SK-N-SH treated with all-trans-retinoic acid at 6 μM for 48 hours (cell line): ENCODE measurements at regions not wholly inside any gene's neighbourhood (a gene's known extent, or its start where the extent isn't known, plus 50 kb on each side); places are given as distances from the start of the nearest gene placed in this dataset.

Experiments
- ATAC-seq: fragments of 200-7000 bp; cut with Tn5 transposase; 3 replicates; pipeline ENCODE4 v1.9.1; 2020; ENCODE audit warnings: mild to moderate bottlenecking, moderate library complexity
- ARNTL ChIP-seq: fragments of 450-650 bp; formaldehyde crosslinking; IDR thresholded peaks from 2 replicates; pipeline ENCODE4 v1.5.0; 2020; ENCODE audit warnings: low read depth, mild to moderate bottlenecking, moderate library complexity, borderline replicate concordance
- BACH2 ChIP-seq: fragments of 250-450 bp; sonication (Bioruptor Pico); IDR thresholded peaks from 2 replicates; pipeline ENCODE4 v1.9.0; 2021; ENCODE audit warnings: mild to moderate bottlenecking, borderline replicate concordance
- CSDC2 ChIP-seq: fragments of 250-450 bp; sonication (Bioruptor Pico); IDR thresholded peaks from 2 replicates; pipeline ENCODE4 v1.5.0; 2020; ENCODE audit warnings: mild to moderate bottlenecking, moderate library complexity
- ESRRG ChIP-seq: fragments of 250-450 bp; sonication (Bioruptor Pico); IDR thresholded peaks from 2 replicates; pipeline ENCODE4 v1.6.1; 2021; ENCODE audit warnings: mild to moderate bottlenecking
- GLIS3 ChIP-seq: fragments of 250-450 bp; sonication (Bioruptor Pico); IDR thresholded peaks from 2 replicates; pipeline ENCODE4 v1.5.0; 2020; ENCODE audit warnings: mild to moderate bottlenecking, moderate library complexity
- ISL1 ChIP-seq: fragments of 250-450 bp; sonication (Bioruptor Pico); IDR thresholded peaks from 2 replicates; pipeline ENCODE4 v2.1.2; 2022; ENCODE audit warnings: mild to moderate bottlenecking, moderate library complexity
- OSR1 ChIP-seq: fragments of 250-450 bp; sonication (Bioruptor Pico); IDR thresholded peaks from 2 replicates; pipeline ENCODE4 v1.8.0; 2022; ENCODE audit warnings: moderate library complexity, mild to moderate bottlenecking, inconsistent platforms
- PPARA ChIP-seq: fragments of 250-450 bp; sonication (Bioruptor Pico); IDR thresholded peaks from 2 replicates; pipeline ENCODE4 v1.5.0; 2020; ENCODE audit warnings: mild to moderate bottlenecking, borderline replicate concordance
- RARB ChIP-seq: fragments of 250-450 bp; sonication (Bioruptor Pico); IDR thresholded peaks from 2 replicates; pipeline ENCODE4 v1.8.0; 2021; ENCODE audit warnings: mild to moderate bottlenecking, moderate library complexity
- SNAI2 ChIP-seq: fragments of 250-450 bp; sonication (Bioruptor Pico); IDR thresholded peaks from 2 replicates; pipeline ENCODE4 v1.5.0; 2020; ENCODE audit warnings: mild to moderate bottlenecking, moderate library complexity
- TCF4 ChIP-seq: fragments of 250-450 bp; sonication (Bioruptor Pico); IDR thresholded peaks from 2 replicates; pipeline ENCODE4 v1.8.0; 2021; ENCODE audit warnings: mild to moderate bottlenecking, moderate library complexity, borderline replicate concordance
- TOX ChIP-seq: fragments of 250-450 bp; sonication (Bioruptor Pico); IDR thresholded peaks from 2 replicates; pipeline ENCODE4 v1.8.0; 2021; ENCODE audit warnings: mild to moderate bottlenecking, moderate library complexity, borderline replicate concordance
- ZC3H10 ChIP-seq: fragments of 250-450 bp; sonication (Bioruptor Pico); IDR thresholded peaks from 2 replicates; pipeline ENCODE4 v1.5.1; 2021; ENCODE audit warnings: mild to moderate bottlenecking, moderate library complexity
- ZFP3 ChIP-seq: fragments of 250-450 bp; sonication (Bioruptor Pico); IDR thresholded peaks from 2 replicates; pipeline ENCODE4 v1.5.0; 2020; ENCODE audit warnings: mild to moderate bottlenecking, moderate library complexity
- ZNF565 ChIP-seq: fragments of 450-650 bp; formaldehyde crosslinking; conservative IDR thresholded peaks from 2 replicates; pipeline ENCODE4 v1.5.0; 2020; ENCODE audit warnings: low read depth, mild to moderate bottlenecking, moderate library complexity
- ZNF70 ChIP-seq: fragments of 450-650 bp; formaldehyde crosslinking; IDR thresholded peaks from 2 replicates; pipeline ENCODE4 v1.5.0; 2020; ENCODE audit warnings: mild to moderate bottlenecking, moderate library complexity
- ZNF8 ChIP-seq: fragments of 450-650 bp; formaldehyde crosslinking; IDR thresholded peaks from 2 replicates; pipeline ENCODE4 v1.5.0; 2020; ENCODE audit warnings: mild to moderate bottlenecking, moderate library complexity
- TF ChIP-seq, protein P1 (sequence below): fragments of 250-450 bp; sonication (Bioruptor Pico); IDR thresholded peaks from 2 replicates; pipeline ENCODE4 v1.5.0; 2020; ENCODE audit warnings: mild to moderate bottlenecking, moderate library complexity
- TF ChIP-seq, protein P2 (sequence below): fragments of 250-450 bp; sonication (Bioruptor Pico); IDR thresholded peaks from 2 replicates; pipeline ENCODE4 v1.5.1; 2021; ENCODE audit warnings: mild to moderate bottlenecking, moderate library complexity
- TF ChIP-seq, protein P3 (sequence below): fragments of 250-450 bp; sonication (Bioruptor Pico); IDR thresholded peaks from 2 replicates; pipeline ENCODE4 v1.8.0; 2021; ENCODE audit warnings: low read depth, mild to moderate bottlenecking, moderate library complexity, borderline replicate concordance
- TF ChIP-seq, protein P4 (sequence below): fragments of 250-450 bp; sonication (Bioruptor Pico); IDR thresholded peaks from 2 replicates; pipeline ENCODE4 v1.8.0; 2020; ENCODE audit warnings: mild to moderate bottlenecking, moderate library complexity, borderline replicate concordance

DNA sequence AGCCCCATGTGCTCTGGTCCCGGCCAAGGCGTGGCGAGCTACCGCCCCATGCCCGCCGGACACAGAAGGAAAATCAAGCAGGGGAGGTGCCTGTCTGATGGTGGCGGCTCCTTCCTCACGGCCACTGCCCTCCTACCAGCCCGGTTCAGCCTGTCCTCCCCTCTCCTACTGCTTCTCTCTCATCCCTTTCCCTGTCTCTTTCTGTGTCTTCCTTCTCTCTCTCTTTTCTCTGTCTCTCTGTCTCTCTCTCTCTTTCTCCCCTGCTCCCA, 279.1 kb downstream of the ASMT start (continued):
- TF ChIP-seq, protein P1, sequence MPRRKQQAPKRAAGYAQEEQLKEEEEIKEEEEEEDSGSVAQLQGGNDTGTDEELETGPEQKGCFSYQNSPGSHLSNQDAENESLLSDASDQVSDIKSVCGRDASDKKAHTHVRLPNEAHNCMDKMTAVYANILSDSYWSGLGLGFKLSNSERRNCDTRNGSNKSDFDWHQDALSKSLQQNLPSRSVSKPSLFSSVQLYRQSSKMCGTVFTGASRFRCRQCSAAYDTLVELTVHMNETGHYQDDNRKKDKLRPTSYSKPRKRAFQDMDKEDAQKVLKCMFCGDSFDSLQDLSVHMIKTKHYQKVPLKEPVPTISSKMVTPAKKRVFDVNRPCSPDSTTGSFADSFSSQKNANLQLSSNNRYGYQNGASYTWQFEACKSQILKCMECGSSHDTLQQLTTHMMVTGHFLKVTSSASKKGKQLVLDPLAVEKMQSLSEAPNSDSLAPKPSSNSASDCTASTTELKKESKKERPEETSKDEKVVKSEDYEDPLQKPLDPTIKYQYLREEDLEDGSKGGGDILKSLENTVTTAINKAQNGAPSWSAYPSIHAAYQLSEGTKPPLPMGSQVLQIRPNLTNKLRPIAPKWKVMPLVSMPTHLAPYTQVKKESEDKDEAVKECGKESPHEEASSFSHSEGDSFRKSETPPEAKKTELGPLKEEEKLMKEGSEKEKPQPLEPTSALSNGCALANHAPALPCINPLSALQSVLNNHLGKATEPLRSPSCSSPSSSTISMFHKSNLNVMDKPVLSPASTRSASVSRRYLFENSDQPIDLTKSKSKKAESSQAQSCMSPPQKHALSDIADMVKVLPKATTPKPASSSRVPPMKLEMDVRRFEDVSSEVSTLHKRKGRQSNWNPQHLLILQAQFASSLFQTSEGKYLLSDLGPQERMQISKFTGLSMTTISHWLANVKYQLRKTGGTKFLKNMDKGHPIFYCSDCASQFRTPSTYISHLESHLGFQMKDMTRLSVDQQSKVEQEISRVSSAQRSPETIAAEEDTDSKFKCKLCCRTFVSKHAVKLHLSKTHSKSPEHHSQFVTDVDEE (CRISPR knock-in tag): no peak
- no peak for TF ChIP-seq RARB
- TF ChIP-seq, protein P2, sequence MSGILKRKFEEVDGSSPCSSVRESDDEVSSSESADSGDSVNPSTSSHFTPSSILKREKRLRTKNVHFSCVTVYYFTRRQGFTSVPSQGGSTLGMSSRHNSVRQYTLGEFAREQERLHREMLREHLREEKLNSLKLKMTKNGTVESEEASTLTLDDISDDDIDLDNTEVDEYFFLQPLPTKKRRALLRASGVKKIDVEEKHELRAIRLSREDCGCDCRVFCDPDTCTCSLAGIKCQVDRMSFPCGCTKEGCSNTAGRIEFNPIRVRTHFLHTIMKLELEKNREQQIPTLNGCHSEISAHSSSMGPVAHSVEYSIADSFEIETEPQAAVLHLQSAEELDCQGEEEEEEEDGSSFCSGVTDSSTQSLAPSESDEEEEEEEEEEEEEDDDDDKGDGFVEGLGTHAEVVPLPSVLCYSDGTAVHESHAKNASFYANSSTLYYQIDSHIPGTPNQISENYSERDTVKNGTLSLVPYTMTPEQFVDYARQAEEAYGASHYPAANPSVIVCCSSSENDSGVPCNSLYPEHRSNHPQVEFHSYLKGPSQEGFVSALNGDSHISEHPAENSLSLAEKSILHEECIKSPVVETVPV (CRISPR knock-in tag): no peak

DNA sequence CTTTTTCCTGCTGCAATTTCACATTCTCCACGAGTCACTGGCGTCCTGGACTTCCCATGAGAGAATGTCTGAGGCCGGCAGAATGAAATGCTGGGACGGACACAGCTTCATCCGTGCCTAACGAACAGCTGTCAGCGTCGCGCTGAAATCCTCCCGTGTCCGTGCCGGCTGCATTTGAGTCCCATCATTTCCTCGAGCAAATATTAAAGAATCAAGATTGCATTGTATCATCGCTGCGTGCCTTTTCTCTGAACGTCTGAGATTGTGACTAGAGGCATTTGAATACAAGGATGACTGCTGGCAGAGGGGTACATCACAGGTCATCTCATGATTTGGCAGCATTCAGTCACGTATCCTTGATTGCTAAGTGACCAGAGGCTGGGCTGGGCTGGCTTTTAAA, 279.9 kb downstream of the ASMT start:
- no peak for TF ChIP-seq ISL1 (CRISPR knock-in tag)
- no peak for TF ChIP-seq RARB
- no peak for TF ChIP-seq CSDC2 (CRISPR knock-in tag)
- no peak for TF ChIP-seq TOX
- no peak for TF ChIP-seq PPARA
- TF ChIP-seq ZNF70 (CRISPR knock-in tag): no peak
- TF ChIP-seq, protein P2 (CRISPR knock-in tag): no peak
- TF ChIP-seq, protein P1 (CRISPR knock-in tag): no peak
- no peak for TF ChIP-seq ZNF8 (CRISPR knock-in tag)
- no peak for TF ChIP-seq ZFP3
- no peak for TF ChIP-seq BACH2 (CRISPR knock-in tag)
- TF ChIP-seq, protein P3, sequence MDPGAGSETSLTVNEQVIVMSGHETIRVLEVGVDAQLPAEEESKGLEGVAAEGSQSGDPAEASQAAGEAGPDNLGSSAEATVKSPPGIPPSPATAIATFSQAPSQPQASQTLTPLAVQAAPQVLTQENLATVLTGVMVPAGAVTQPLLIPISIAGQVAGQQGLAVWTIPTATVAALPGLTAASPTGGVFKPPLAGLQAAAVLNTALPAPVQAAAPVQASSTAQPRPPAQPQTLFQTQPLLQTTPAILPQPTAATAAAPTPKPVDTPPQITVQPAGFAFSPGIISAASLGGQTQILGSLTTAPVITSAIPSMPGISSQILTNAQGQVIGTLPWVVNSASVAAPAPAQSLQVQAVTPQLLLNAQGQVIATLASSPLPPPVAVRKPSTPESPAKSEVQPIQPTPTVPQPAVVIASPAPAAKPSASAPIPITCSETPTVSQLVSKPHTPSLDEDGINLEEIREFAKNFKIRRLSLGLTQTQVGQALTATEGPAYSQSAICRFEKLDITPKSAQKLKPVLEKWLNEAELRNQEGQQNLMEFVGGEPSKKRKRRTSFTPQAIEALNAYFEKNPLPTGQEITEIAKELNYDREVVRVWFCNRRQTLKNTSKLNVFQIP: no peak
- no peak for TF ChIP-seq ARNTL (CRISPR knock-in tag)
- no peak for TF ChIP-seq TCF4 (CRISPR knock-in tag)
- TF ChIP-seq, protein P4, sequence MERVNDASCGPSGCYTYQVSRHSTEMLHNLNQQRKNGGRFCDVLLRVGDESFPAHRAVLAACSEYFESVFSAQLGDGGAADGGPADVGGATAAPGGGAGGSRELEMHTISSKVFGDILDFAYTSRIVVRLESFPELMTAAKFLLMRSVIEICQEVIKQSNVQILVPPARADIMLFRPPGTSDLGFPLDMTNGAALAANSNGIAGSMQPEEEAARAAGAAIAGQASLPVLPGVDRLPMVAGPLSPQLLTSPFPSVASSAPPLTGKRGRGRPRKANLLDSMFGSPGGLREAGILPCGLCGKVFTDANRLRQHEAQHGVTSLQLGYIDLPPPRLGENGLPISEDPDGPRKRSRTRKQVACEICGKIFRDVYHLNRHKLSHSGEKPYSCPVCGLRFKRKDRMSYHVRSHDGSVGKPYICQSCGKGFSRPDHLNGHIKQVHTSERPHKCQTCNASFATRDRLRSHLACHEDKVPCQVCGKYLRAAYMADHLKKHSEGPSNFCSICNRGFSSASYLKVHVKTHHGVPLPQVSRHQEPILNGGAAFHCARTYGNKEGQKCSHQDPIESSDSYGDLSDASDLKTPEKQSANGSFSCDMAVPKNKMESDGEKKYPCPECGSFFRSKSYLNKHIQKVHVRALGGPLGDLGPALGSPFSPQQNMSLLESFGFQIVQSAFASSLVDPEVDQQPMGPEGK (CRISPR knock-in tag): no peak
- TF ChIP-seq ZNF565: no peak
- no peak for TF ChIP-seq GLIS3 (CRISPR knock-in tag)
- TF ChIP-seq SNAI2 (CRISPR knock-in tag): no peak
- TF ChIP-seq OSR1 (CRISPR knock-in tag): no peak
- ATAC-seq: peak; percentile 36; the same call in 2 of the 3 replicates

DNA sequence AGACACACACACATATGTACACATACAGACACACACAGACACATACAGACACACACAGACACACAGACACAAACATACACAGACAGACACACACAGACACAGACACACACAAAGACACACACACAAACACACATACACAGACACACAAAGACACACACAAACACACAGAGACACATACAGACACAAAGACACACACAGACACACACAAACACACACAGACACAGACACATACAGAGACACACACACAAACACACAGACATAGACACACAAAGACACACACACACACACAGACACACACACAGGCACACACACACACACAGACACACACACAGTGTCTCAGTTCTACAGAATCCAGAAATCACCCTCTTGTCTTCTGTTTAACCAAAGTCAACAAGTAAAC, 280.7 kb downstream of the ASMT start:
- ATAC-seq: no peak
- TF ChIP-seq ZNF70 (CRISPR knock-in tag) (no peak), ESRRG (CRISPR knock-in tag) (no peak), TCF4 (CRISPR knock-in tag) (no peak), ZNF8 (CRISPR knock-in tag) (no peak), ZC3H10 (no peak), ISL1 (CRISPR knock-in tag) (no peak), ARNTL (CRISPR knock-in tag) (no peak)
- TF ChIP-seq, protein P4 (CRISPR knock-in tag): no peak
- TF ChIP-seq, protein P3: no peak
